ENCODE measurements at regions not wholly inside any gene's neighbourhood (a gene's known extent, or its start where the extent isn't known, plus 50 kb on each side); places are given as distances from the start of the nearest gene placed in this dataset.
"Not testable (repeated sequence)": the region's sequence is repeated elsewhere in the genome, so short reads cannot be mapped to it uniquely, and the experiment has no call there.

DNA sequence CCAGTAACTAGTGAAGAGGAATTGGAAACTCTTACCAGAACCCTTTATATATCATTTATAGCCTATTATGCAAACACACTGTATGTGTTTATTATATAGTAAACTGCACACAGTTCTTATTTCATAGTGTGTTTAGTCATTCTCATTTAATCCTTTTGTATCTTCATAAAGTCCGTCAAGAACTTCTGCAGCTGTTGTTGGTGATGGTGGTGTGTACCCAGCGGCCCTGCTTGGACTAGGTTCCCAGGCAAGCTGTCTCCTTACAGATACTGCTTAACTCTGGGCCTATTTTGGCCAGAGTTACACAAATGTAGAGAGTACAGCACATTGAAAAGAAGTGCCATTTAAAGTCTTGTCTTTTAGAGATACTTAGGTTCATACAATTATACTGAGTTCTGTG is 231.9 kb downstream of the NDUFS4 start:
- Histone ChIP-seq H3K36me3 (ENCODE audit: insufficient read depth) (no peaks in the 10 kb centered on the region), H3K27ac (no peak overlapping the region), H3K79me2 (ENCODE audit: insufficient read depth, low read depth) (no peaks in the 10 kb centered on the region), H3K4me3 (IDR thresholded peaks at IDR 0.05; ENCODE audit: insufficient read depth, low read depth, low read length) (no peak overlapping the region), H3K27me3 (ENCODE audit: insufficient read depth, low read depth) (no peaks in the 10 kb centered on the region), H3K9ac (no peak overlapping the region), H4K20me1 (ENCODE audit: insufficient read depth) (no peaks in the 10 kb centered on the region), H2AFZ (ENCODE audit: low read depth) (no peak overlapping the region), H3K4me1 (ENCODE audit: low read depth, poor library complexity, severe bottlenecking) (no peaks in the 10 kb centered on the region), H3K4me2 (no peak overlapping the region)
- TF ChIP-seq, protein P1, sequence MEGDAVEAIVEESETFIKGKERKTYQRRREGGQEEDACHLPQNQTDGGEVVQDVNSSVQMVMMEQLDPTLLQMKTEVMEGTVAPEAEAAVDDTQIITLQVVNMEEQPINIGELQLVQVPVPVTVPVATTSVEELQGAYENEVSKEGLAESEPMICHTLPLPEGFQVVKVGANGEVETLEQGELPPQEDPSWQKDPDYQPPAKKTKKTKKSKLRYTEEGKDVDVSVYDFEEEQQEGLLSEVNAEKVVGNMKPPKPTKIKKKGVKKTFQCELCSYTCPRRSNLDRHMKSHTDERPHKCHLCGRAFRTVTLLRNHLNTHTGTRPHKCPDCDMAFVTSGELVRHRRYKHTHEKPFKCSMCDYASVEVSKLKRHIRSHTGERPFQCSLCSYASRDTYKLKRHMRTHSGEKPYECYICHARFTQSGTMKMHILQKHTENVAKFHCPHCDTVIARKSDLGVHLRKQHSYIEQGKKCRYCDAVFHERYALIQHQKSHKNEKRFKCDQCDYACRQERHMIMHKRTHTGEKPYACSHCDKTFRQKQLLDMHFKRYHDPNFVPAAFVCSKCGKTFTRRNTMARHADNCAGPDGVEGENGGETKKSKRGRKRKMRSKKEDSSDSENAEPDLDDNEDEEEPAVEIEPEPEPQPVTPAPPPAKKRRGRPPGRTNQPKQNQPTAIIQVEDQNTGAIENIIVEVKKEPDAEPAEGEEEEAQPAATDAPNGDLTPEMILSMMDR (conservative IDR thresholded peaks at IDR 0.05; ENCODE audit: low read depth, low read length) = no peak

GRCh38 chr5:53799644-53800043 is 239.2 kb downstream of the NDUFS4 start:
- not testable (repeated sequence) for H3K9ac ChIP-seq; H3K4me1 ChIP-seq (ENCODE audit: low read depth, poor library complexity, severe bottlenecking); H3K27me3 ChIP-seq (ENCODE audit: insufficient read depth, low read depth); H4K20me1 ChIP-seq (ENCODE audit: insufficient read depth); H2AFZ ChIP-seq (ENCODE audit: low read depth); H3K4me2 ChIP-seq; H3K27ac ChIP-seq; H3K4me3 ChIP-seq (IDR thresholded peaks at IDR 0.05; ENCODE audit: insufficient read depth, low read depth, low read length); H3K36me3 ChIP-seq (ENCODE audit: insufficient read depth); H3K79me2 ChIP-seq (ENCODE audit: insufficient read depth, low read depth)

DNA sequence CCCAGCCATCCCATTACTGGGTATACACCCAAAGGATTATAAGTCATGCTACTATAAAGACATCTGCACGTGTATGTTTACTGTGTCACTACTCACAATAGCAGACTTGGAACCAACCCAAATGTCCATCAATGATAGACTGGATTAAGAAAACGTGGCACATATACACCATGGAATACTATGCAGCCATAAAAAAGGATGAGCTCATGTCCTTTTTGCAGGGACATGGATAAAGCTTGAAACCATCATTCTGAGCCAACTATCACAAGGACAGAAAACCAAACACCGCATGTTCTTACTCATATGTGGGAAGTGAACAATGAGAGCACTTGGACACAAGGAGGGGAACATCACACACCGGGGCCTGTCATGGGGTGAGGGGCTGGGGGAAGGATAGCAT is 248.0 kb downstream of the NDUFS4 start:
- not testable (repeated sequence) for H3K4me2 ChIP-seq; H3K36me3 ChIP-seq (ENCODE audit: insufficient read depth); H3K79me2 ChIP-seq (ENCODE audit: insufficient read depth, low read depth); H3K4me1 ChIP-seq (ENCODE audit: low read depth, poor library complexity, severe bottlenecking); H2AFZ ChIP-seq (ENCODE audit: low read depth); H3K9ac ChIP-seq; H3K4me3 ChIP-seq (IDR thresholded peaks at IDR 0.05; ENCODE audit: insufficient read depth, low read depth, low read length); H3K27ac ChIP-seq; H4K20me1 ChIP-seq (ENCODE audit: insufficient read depth); H3K27me3 ChIP-seq (ENCODE audit: insufficient read depth, low read depth)

- Histone ChIP-seq H4K20me1 (ENCODE audit: insufficient read depth) (no peaks in the 10 kb centered on the region), H3K9ac (no peak overlapping the region), H3K4me3 (IDR thresholded peaks at IDR 0.05; ENCODE audit: insufficient read depth, low read depth, low read length) (no peak overlapping the region), H2AFZ (ENCODE audit: low read depth) (no peak overlapping the region), H3K4me2 (no peak overlapping the region), H3K4me1 (ENCODE audit: low read depth, poor library complexity, severe bottlenecking) (peaks cover 14% of the 10 kb centered on the region), H3K79me2 (ENCODE audit: insufficient read depth, low read depth) (no peaks in the 10 kb centered on the region), H3K36me3 (ENCODE audit: insufficient read depth) (no peaks in the 10 kb centered on the region), H3K27ac (no peak overlapping the region), H3K27me3 (ENCODE audit: insufficient read depth, low read depth) (no peaks in the 10 kb centered on the region)
- TF ChIP-seq, protein P1 (conservative IDR thresholded peaks at IDR 0.05; ENCODE audit: low read depth, low read length) = no peak
Observed at GRCh38 chr5:53814819-53815218, 254.4 kb downstream of the NDUFS4 start.

- Histone ChIP-seq H3K27ac (no peak overlapping the region), H3K4me2 (no peak overlapping the region), H3K79me2 (ENCODE audit: insufficient read depth, low read depth) (no peaks in the 10 kb centered on the region), H4K20me1 (ENCODE audit: insufficient read depth) (no peaks in the 10 kb centered on the region), H3K36me3 (ENCODE audit: insufficient read depth) (no peaks in the 10 kb centered on the region), H3K9ac (no peak overlapping the region), H3K27me3 (ENCODE audit: insufficient read depth, low read depth) (no peaks in the 10 kb centered on the region), H3K4me1 (ENCODE audit: low read depth, poor library complexity, severe bottlenecking) (peaks cover 21% of the 10 kb centered on the region), H3K4me3 (IDR thresholded peaks at IDR 0.05; ENCODE audit: insufficient read depth, low read depth, low read length) (no peak overlapping the region), H2AFZ (ENCODE audit: low read depth) (no peak overlapping the region)
- TF ChIP-seq, protein P1 (conservative IDR thresholded peaks at IDR 0.05; ENCODE audit: low read depth, low read length) = no peak
Observed at GRCh38 chr5:53815471-53815870, 255.0 kb downstream of the NDUFS4 start.
